Activated naive CD4-positive, alpha-beta T cell treated with anti-CD3 and anti-CD28 coated beads, Interleukin-2, amount 50 U/mL, for 24 hours (primary cell): ENCODE measurements at regions not wholly inside any gene's neighbourhood (a gene's known extent, or its start where the extent isn't known, plus 50 kb on each side); places are given as distances from the start of the nearest gene placed in this dataset.

Source experiments
- H3K27ac Mint-ChIP-seq: one replicate; pipeline ENCODE4 v1.8.0; 2021; ENCODE audit warnings: mild to moderate bottlenecking, mixed read lengths
- H3K27me3 Mint-ChIP-seq: one replicate; pipeline ENCODE4 v1.8.0; 2021; ENCODE audit warnings: mixed read lengths
- H3K36me3 Mint-ChIP-seq: one replicate; pipeline ENCODE4 v1.8.0; 2021; ENCODE audit warnings: mixed read lengths
- H3K4me1 Mint-ChIP-seq: one replicate; pipeline ENCODE4 v1.8.0; 2021; ENCODE audit warnings: mixed read lengths
- H3K4me3 Mint-ChIP-seq: one replicate; pipeline ENCODE4 v1.8.0; 2021; ENCODE audit warnings: mild to moderate bottlenecking, mixed read lengths
- H3K9me3 Mint-ChIP-seq: one replicate; pipeline ENCODE4 v1.8.0; 2021; ENCODE audit warnings: mixed read lengths

GRCh38 chr9:130775336-130775991 lies 59.6 kb upstream of the ABL1 start:
- H3K36me3 Mint-ChIP-seq: peaks cover 6% of the 10 kb centered on the region
- H3K4me1 Mint-ChIP-seq: peaks cover 35% of the 10 kb centered on the region
- H3K27me3 Mint-ChIP-seq: no peaks in the 10 kb centered on the region
- no peak overlapping the region for H3K4me3 Mint-ChIP-seq
- no peak overlapping the region for H3K27ac Mint-ChIP-seq
- H3K9me3 Mint-ChIP-seq: no peaks in the 10 kb centered on the region

- no peaks in the 10 kb centered on the region for H3K27me3 Mint-ChIP-seq
- no peak overlapping the region for H3K4me3 Mint-ChIP-seq
- peaks cover 6% of the 10 kb centered on the region for H3K36me3 Mint-ChIP-seq
- no peak overlapping the region for H3K27ac Mint-ChIP-seq
- peaks cover 29% of the 10 kb centered on the region for H3K4me1 Mint-ChIP-seq
- H3K9me3 Mint-ChIP-seq: no peaks in the 10 kb centered on the region
Observed at GRCh38 chr9:130779153-130779855, 55.8 kb upstream of the ABL1 start.

GRCh38 chr9:130780415-130780814 lies 54.6 kb upstream of the ABL1 start:
- peaks cover 4% of the 10 kb centered on the region for H3K36me3 Mint-ChIP-seq
- peaks cover 18% of the 10 kb centered on the region for H3K4me1 Mint-ChIP-seq
- no peaks in the 10 kb centered on the region for H3K9me3 Mint-ChIP-seq
- H3K27me3 Mint-ChIP-seq: no peaks in the 10 kb centered on the region
- H3K27ac Mint-ChIP-seq: no peak overlapping the region
- no peak overlapping the region for H3K4me3 Mint-ChIP-seq

DNA sequence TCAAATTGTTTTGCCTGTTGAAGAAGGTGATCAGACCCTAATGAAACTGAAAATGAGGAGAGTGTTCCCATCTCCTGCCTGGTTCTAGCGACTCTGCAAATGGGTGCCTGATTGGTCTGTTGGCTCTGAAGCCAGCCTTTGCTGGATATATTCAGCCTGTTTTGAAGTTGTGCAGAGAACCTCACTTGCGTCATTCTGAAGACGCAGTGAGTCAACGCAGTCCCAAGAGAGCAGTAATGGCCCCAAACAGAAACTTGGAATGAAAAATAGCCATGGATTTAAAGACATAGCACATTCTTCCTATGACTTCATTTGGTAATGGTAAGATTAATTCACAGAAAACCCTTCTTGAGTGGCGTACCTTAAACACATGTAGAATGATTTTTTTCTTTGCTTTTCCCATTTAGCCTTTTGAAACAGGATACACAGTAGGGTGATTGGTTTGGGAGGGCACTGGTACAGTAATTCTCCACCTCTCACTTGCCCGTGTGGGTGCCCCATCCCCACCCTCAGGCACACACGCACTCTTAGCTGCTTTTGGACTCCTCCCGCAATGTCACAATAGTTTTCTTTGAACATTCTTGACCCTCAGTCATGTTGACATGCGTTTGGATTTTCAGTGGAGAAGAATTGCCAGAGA lies 54.1 kb upstream of the ABL1 start:
- Mint-ChIP-seq H3K4me1 (peaks cover 17% of the 10 kb centered on the region), H3K4me3 (no peak overlapping the region), H3K9me3 (no peaks in the 10 kb centered on the region), H3K27me3 (no peaks in the 10 kb centered on the region), H3K36me3 (peaks cover 2% of the 10 kb centered on the region), H3K27ac (no peak overlapping the region)

DNA sequence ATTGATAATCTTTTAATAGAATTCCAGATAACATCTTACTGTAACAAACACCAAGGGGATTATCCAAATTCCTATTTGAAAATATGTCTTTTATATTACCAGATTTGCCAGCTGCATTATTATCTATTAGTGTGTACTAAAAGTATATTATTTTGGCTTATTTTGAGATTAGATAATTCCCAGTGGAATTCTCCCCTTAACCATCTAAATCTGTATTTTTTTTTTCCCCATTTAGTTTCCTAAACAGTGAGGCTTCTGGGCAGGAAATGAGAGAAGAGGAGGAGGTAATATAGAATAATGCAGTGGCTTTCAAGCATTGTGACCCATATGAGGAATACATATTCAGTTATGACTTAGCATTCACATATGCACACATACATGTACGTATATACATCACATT lies 53.5 kb upstream of the ABL1 start:
- Mint-ChIP-seq H3K36me3 (peaks cover 2% of the 10 kb centered on the region), H3K9me3 (no peaks in the 10 kb centered on the region)

DNA sequence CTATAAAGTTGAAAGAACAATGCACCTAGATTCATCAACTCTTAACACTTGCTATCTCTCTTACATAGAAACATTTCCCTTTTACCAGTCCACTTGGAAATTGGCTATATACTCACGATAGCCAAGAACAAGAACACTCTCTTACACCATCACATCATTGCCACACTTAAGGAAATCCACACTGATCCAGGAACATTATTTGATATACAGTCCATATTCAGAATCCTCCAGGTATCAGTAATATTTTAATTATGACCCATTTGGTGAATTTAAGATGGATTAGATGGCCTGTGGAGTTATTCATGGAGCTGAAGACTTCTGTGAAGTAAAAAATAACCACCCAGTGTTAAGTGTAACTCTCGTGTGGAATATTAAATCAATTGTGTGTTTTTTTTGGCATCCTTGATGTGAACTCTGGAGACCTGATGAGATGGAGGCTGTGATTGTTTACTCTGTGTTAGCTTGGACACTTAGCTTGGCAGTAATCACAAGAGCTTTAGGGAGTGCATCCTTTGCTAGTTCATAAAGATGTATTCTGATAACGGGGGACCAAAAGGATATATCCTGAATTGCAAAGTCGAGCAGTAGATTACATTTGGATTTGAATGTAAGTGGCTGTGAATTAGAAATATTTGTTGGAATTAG lies 52.0 kb upstream of the ABL1 start:
- Mint-ChIP-seq H3K27me3 (no peaks in the 10 kb centered on the region), H3K36me3 (peaks cover 6% of the 10 kb centered on the region), H3K4me3 (no peak overlapping the region), H3K9me3 (no peaks in the 10 kb centered on the region), H3K4me1 (peaks cover 19% of the 10 kb centered on the region), H3K27ac (no peak overlapping the region)

More for the DNA sequence above, 53.5 kb upstream of the ABL1 start:
- Mint-ChIP-seq H3K27ac (no peak overlapping the region), H3K27me3 (no peaks in the 10 kb centered on the region), H3K4me3 (no peak overlapping the region), H3K4me1 (peaks cover 20% of the 10 kb centered on the region)

- H3K27me3 Mint-ChIP-seq: no peaks in the 10 kb centered on the region
- no peak overlapping the region for H3K27ac Mint-ChIP-seq
- H3K36me3 Mint-ChIP-seq: peaks cover 22% of the 10 kb centered on the region
- peaks cover 24% of the 10 kb centered on the region for H3K4me1 Mint-ChIP-seq
- H3K9me3 Mint-ChIP-seq: peaks cover 10% of the 10 kb centered on the region
- no peak overlapping the region for H3K4me3 Mint-ChIP-seq
Observed at GRCh38 chr9:130785053-130785452, 50.0 kb upstream of the ABL1 start.
